DOHH2 (cell line): ENCODE measurements at regions not wholly inside any gene's neighbourhood (a gene's known extent, or its start where the extent isn't known, plus 50 kb on each side); places are given as distances from the start of the nearest gene placed in this dataset.

Experiments used
- H3F3A ChIP-seq: fragments of 200-600 bp; sonication (generic), shearing (Covaris generic); 2 replicates; pipeline ENCODE4 v1.6.0; 2016; ENCODE audit warnings: antibody characterized with exemption, mild to moderate bottlenecking; ENCODE audit not compliant: control insufficient read depth, insufficient read depth
- H3K27ac ChIP-seq: fragments of 200-600 bp; sonication (generic); 2 replicates; pipeline ENCODE4 v1.5.1; 2014; ENCODE audit warnings: low read depth, mild to moderate bottlenecking, low read length, moderate library complexity
- H3K27me3 ChIP-seq: fragments of 200-600 bp; sonication (generic); 2 replicates; pipeline ENCODE4 v1.6.1; 2014; ENCODE audit warnings: mild to moderate bottlenecking, low read length, mixed read lengths; ENCODE audit not compliant: control insufficient read depth
- H3K36me3 ChIP-seq: fragments of 200-600 bp; sonication (generic); 2 replicates; pipeline ENCODE4 v1.6.1; 2014; ENCODE audit warnings: mild to moderate bottlenecking, low read length, moderate library complexity, mixed read lengths; ENCODE audit not compliant: control insufficient read depth
- H3K4me1 ChIP-seq: fragments of 200-600 bp; sonication (generic); 2 replicates; pipeline ENCODE4 v1.6.1; 2014; ENCODE audit warnings: mild to moderate bottlenecking, low read length, mixed read lengths; ENCODE audit not compliant: control insufficient read depth
- H3K4me2 ChIP-seq: fragments of 200-600 bp; sonication (generic); 2 replicates; pipeline ENCODE4 v1.6.0; 2014; ENCODE audit warnings: mild to moderate bottlenecking, low read length, moderate library complexity
- H3K4me3 ChIP-seq: fragments of 200-600 bp; sonication (generic); 2 replicates; pipeline ENCODE4 v1.5.1; 2014; ENCODE audit warnings: mild to moderate bottlenecking, low read length, mixed read lengths
- H3K79me2 ChIP-seq: fragments of 200-600 bp; sonication (generic); 2 replicates; pipeline ENCODE4 v1.6.1; 2014; ENCODE audit warnings: mild to moderate bottlenecking, low read length, mixed read lengths; ENCODE audit not compliant: control insufficient read depth
- H3K9me2 ChIP-seq: fragments of 200-600 bp; sonication (generic); replicated peaks from 2 replicates; pipeline ENCODE4 v1.6.1; 2014; ENCODE audit warnings: mild to moderate bottlenecking, low read length, mixed read lengths; ENCODE audit not compliant: control insufficient read depth
- H3K9me3 ChIP-seq: fragments of 200-600 bp; sonication (generic); 2 replicates; pipeline ENCODE4 v1.6.1; 2014; ENCODE audit warnings: antibody characterized with exemption, low read length, mixed read lengths; ENCODE audit not compliant: control insufficient read depth, insufficient read depth
- H4K20me1 ChIP-seq: fragments of 200-600 bp; sonication (generic); 2 replicates; pipeline ENCODE4 v1.6.0; 2014; ENCODE audit warnings: low read depth, mild to moderate bottlenecking, antibody characterized with exemption, low read length, moderate library complexity; ENCODE audit not compliant: control insufficient read depth, insufficient read depth
- CTCF ChIP-seq: fragments of 200-600 bp; sonication (generic); IDR thresholded peaks from one replicate; pipeline ENCODE4 v1.5.1; 2014; ENCODE audit warnings: antibody characterized with exemption, mild to moderate bottlenecking, low read depth, low read length; ENCODE audit not compliant: poor library complexity, severe bottlenecking
- EZH2phosphoT487 ChIP-seq: fragments of 200-600 bp; sonication (generic); IDR thresholded peaks from 2 replicates; pipeline ENCODE4 v1.6.1; 2017; ENCODE audit warnings: borderline replicate concordance, mild to moderate bottlenecking, antibody characterized with exemption, low read length, moderate library complexity, mixed read lengths

- Histone ChIP-seq H3K4me1 (no peaks in the 10 kb centered on the region), H3K4me2 (no peak overlapping the region), H3K4me3 (no peak overlapping the region), H3K9me3 (no peaks in the 10 kb centered on the region), H3K79me2 (no peaks in the 10 kb centered on the region), H4K20me1 (no peaks in the 10 kb centered on the region), H3K36me3 (no peaks in the 10 kb centered on the region), H3K27ac (no peak overlapping the region), H3K9me2 (no peaks in the 10 kb centered on the region), H3F3A (no peaks in the 10 kb centered on the region), H3K27me3 (no peaks in the 10 kb centered on the region)
- TF ChIP-seq EZH2phosphoT487, result no peak
- TF ChIP-seq CTCF, result no peak
Measured at GRCh38 chr9:135320943-135321342, 158.6 kb upstream of the PPP1R26 start.

GRCh38 chr9:135321580-135321979 is 158.0 kb upstream of the PPP1R26 start:
- Histone ChIP-seq H4K20me1 (no peaks in the 10 kb centered on the region), H3K4me1 (no peaks in the 10 kb centered on the region), H3K4me3 (no peak overlapping the region), H3F3A (no peaks in the 10 kb centered on the region), H3K9me2 (no peaks in the 10 kb centered on the region), H3K27me3 (no peaks in the 10 kb centered on the region), H3K4me2 (no peak overlapping the region), H3K27ac (no peak overlapping the region), H3K9me3 (no peaks in the 10 kb centered on the region), H3K36me3 (no peaks in the 10 kb centered on the region), H3K79me2 (no peaks in the 10 kb centered on the region)
- no peak for TF ChIP-seq CTCF
- TF ChIP-seq EZH2phosphoT487, result no peak

GRCh38 chr9:135324329-135324728 is 155.3 kb upstream of the PPP1R26 start:
- no peaks in the 10 kb centered on the region for H4K20me1 ChIP-seq
- H3K27ac ChIP-seq, result no peak overlapping the region
- no peaks in the 10 kb centered on the region for H3F3A ChIP-seq
- TF ChIP-seq EZH2phosphoT487 (no peak), CTCF (no peak)
- H3K4me3 ChIP-seq, result no peak overlapping the region
- H3K4me2 ChIP-seq, result no peak overlapping the region
- H3K4me1 ChIP-seq, result no peaks in the 10 kb centered on the region
- H3K9me3 ChIP-seq, result no peaks in the 10 kb centered on the region
- H3K79me2 ChIP-seq, result no peaks in the 10 kb centered on the region
- H3K9me2 ChIP-seq, result no peaks in the 10 kb centered on the region
- H3K36me3 ChIP-seq, result no peaks in the 10 kb centered on the region
- H3K27me3 ChIP-seq, result no peaks in the 10 kb centered on the region

- H3K4me3 ChIP-seq, result no peak overlapping the region
- H3K36me3 ChIP-seq, result no peaks in the 10 kb centered on the region
- H3K4me1 ChIP-seq, result no peaks in the 10 kb centered on the region
- no peaks in the 10 kb centered on the region for H3K79me2 ChIP-seq
- H3K9me2 ChIP-seq, result no peaks in the 10 kb centered on the region
- no peaks in the 10 kb centered on the region for H3F3A ChIP-seq
- H4K20me1 ChIP-seq, result no peaks in the 10 kb centered on the region
- no peaks in the 10 kb centered on the region for H3K27me3 ChIP-seq
- no peak overlapping the region for H3K27ac ChIP-seq
- H3K9me3 ChIP-seq, result no peaks in the 10 kb centered on the region
- H3K4me2 ChIP-seq, result no peak overlapping the region
- TF ChIP-seq CTCF, result no peak
- no peak for TF ChIP-seq EZH2phosphoT487
Measured at GRCh38 chr9:135326141-135326540, 153.4 kb upstream of the PPP1R26 start.
